Natural killer cell (primary cell): ENCODE measurements at regions not wholly inside any gene's neighbourhood (a gene's known extent, or its start where the extent isn't known, plus 50 kb on each side); places are given as distances from the start of the nearest gene placed in this dataset.

Experiments
- ATAC-seq, 3 donors: fragments of 150-1000 bp in 2 of 3; fragments of 200-7000 bp in 1 of 3; cut with Tn5 transposase; 1 replicate in 1 of 3; 2 replicates in 2 of 3; pipeline ENCODE4 v1.10.0; 2021; ENCODE audit warnings: mild to moderate bottlenecking in 2 of 3, moderate library complexity in 2 of 3
- DNase-seq, 2 donors: peaks; one replicate each; pipeline versions ENCODE4 v3.0.0 to v3.0.0-alpha.2; 2013 to 2021; ENCODE audit warnings: mixed read lengths in 1 of 2
- H3K27ac ChIP-seq: one replicate; pipeline ENCODE4 v1.5.1; 2013; ENCODE audit warnings: mild to moderate bottlenecking, low read length
- H3K27me3 ChIP-seq: one replicate; pipeline ENCODE4 v1.6.1; 2013; ENCODE audit warnings: low read length; ENCODE audit not compliant: control insufficient read depth, insufficient read depth
- H3K36me3 ChIP-seq: one replicate; pipeline ENCODE4 v1.6.1; 2013; ENCODE audit warnings: low read length; ENCODE audit not compliant: control insufficient read depth, insufficient read depth
- H3K4me1 ChIP-seq: one replicate; pipeline ENCODE4 v1.6.1; 2013; ENCODE audit warnings: low read length; ENCODE audit not compliant: control insufficient read depth, insufficient read depth
- H3K4me3 ChIP-seq: one replicate; pipeline ENCODE4 v1.5.1; 2013; ENCODE audit warnings: low read length
- H3K9me3 ChIP-seq: one replicate; pipeline ENCODE4 v1.6.1; 2013; ENCODE audit warnings: low read length; ENCODE audit not compliant: control insufficient read depth, insufficient read depth
- H3K27ac Mint-ChIP-seq, 2 donors: one replicate each; pipeline ENCODE4 v1.8.0; 2022; ENCODE audit warnings: mild to moderate bottlenecking in 2 of 2, mixed read lengths in 2 of 2, moderate library complexity in 1 of 2
- H3K27me3 Mint-ChIP-seq, 2 donors: one replicate each; pipeline ENCODE4 v1.8.0; 2022; ENCODE audit warnings: low read depth in 2 of 2, mixed read lengths in 2 of 2
- H3K36me3 Mint-ChIP-seq: one replicate; pipeline ENCODE4 v1.8.0; 2022; ENCODE audit warnings: mixed read lengths
- H3K4me1 Mint-ChIP-seq, 2 donors: one replicate each; pipeline ENCODE4 v1.8.0; 2022; ENCODE audit warnings: mixed read lengths in 2 of 2
- H3K4me3 Mint-ChIP-seq: one replicate; pipeline ENCODE4 v1.8.0; 2022; ENCODE audit warnings: mild to moderate bottlenecking, moderate library complexity, mixed read lengths
- H3K9me3 Mint-ChIP-seq, 2 donors: one replicate each; pipeline ENCODE4 v1.8.0; 2022; ENCODE audit warnings: mixed read lengths in 2 of 2
- CTCF ChIP-seq: fragments of 200-600 bp; IDR thresholded peaks from one replicate; pipeline ENCODE4 v1.8.0; 2022; ENCODE audit warnings: antibody characterized with exemption
- WGBS: methylation state at CpG from one replicate; pipeline ENCODE4 v1.1.7; 2013; ENCODE audit warnings: missing lambda C conversion rate; ENCODE audit not compliant: insufficient coverage; 5-methylcytosine and 5-hydroxymethylcytosine counted together
- intact Hi-C: fragments of 100-400 bp; cut with micrococcal nuclease; formaldehyde crosslinking; loops from one replicate; pipeline ENCODE4 v1.14.2; 2022

- no peak overlapping the region for H3K4me3 ChIP-seq
- no peaks in the 10 kb centered on the region for H3K4me1 Mint-ChIP-seq
- no peak overlapping the region for H3K27ac ChIP-seq
- intact Hi-C loops = no loop called here
- no peak overlapping the region for H3K27ac Mint-ChIP-seq
- no peaks in the 10 kb centered on the region for H3K27me3 Mint-ChIP-seq
- no peaks in the 10 kb centered on the region for H3K27me3 ChIP-seq
- DNase-seq (no peak), ATAC-seq (no peak)
- H3K9me3 ChIP-seq = peaks cover 19% of the 10 kb centered on the region
- peaks cover 8% of the 10 kb centered on the region for H3K36me3 Mint-ChIP-seq
- no peak overlapping the region for H3K4me3 Mint-ChIP-seq
- no peaks in the 10 kb centered on the region for H3K36me3 ChIP-seq
- no peaks in the 10 kb centered on the region for H3K4me1 ChIP-seq
- H3K9me3 Mint-ChIP-seq = peaks cover 9 to 16% of the 10 kb centered on the region in 2 donors
- 83% methylated on average over 1 of the region's 1 CpG for WGBS
- no peak for TF ChIP-seq CTCF
Observed at GRCh38 chr17:54102246-54102645, 279.5 kb downstream of the KIF2B start.

GRCh38 chr17:54111576-54111975 lies 288.8 kb downstream of the KIF2B start:
- no peak for ATAC-seq
- no peak overlapping the region for H3K4me3 ChIP-seq
- DNase-seq = no peak
- H3K27me3 ChIP-seq = no peaks in the 10 kb centered on the region
- Mint-ChIP-seq H3K27ac (no peak overlapping the region), H3K36me3 (no peaks in the 10 kb centered on the region), H3K27me3 (no peaks in the 10 kb centered on the region), H3K4me1 (no peaks in the 10 kb centered on the region), H3K9me3 (peaks cover 11 to 23% of the 10 kb centered on the region in 2 donors), H3K4me3 (no peak overlapping the region)
- no peak for TF ChIP-seq CTCF
- H3K9me3 ChIP-seq = no peaks in the 10 kb centered on the region
- WGBS = no CpG with 5 or more reads among the region's 1 CpG
- no peak overlapping the region for H3K27ac ChIP-seq
- no peaks in the 10 kb centered on the region for H3K4me1 ChIP-seq
- no peaks in the 10 kb centered on the region for H3K36me3 ChIP-seq
- intact Hi-C loops = no loop called here

DNA sequence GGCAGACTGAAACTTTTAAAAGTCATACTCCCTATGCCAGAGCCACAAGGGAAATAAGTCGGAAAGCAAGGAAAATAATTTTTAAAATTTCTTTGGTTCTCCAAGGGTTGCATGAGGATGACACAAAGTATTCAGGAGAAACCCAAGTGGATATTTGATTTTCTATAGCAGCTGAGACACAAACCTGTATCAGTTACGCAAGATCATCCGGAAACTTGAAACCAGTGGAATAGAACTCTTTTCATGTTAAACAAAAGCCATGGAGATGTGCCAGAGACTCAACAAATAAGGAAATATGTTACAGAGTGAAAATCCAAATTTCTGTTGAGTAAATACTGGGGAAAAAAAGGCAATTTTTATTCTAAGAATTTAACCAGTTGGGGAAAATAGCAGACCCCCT lies 294.7 kb downstream of the KIF2B start:
- TF ChIP-seq CTCF = no peak
- Mint-ChIP-seq H3K4me1 (no peaks in the 10 kb centered on the region), H3K27me3 (no peaks in the 10 kb centered on the region), H3K9me3 (peaks cover 10 to 23% of the 10 kb centered on the region in 2 donors), H3K27ac (no peak overlapping the region), H3K36me3 (peaks cover 9% of the 10 kb centered on the region), H3K4me3 (no peak overlapping the region)
- Histone ChIP-seq H3K27ac (no peak overlapping the region), H3K36me3 (no peaks in the 10 kb centered on the region), H3K4me1 (no peaks in the 10 kb centered on the region), H3K4me3 (no peak overlapping the region), H3K9me3 (no peaks in the 10 kb centered on the region), H3K27me3 (no peaks in the 10 kb centered on the region)
- intact Hi-C loops = no loop called here
- no peak for DNase-seq
- 95% methylated on average over 3 of the region's 3 CpGs for WGBS
- no peak for ATAC-seq

DNA sequence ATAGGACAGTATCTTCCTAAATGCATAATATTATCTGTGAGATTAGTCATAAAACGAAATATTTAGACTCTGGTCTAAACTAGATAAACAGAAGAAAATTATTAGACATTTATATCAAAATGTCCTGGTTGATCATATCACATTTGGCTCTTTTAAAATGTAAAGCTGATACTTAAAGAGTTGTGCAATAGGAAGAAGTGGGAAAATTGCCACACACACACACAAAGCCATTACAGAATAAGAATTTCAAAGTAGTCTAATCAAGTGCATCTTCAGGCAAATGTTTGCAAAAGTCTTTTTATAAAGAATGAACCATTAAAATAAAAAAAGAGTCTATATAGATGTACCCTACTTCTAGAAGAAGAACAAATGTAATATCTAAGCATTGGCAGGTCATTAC lies 301.7 kb downstream of the KIF2B start:
- no peaks in the 10 kb centered on the region for H3K9me3 ChIP-seq
- DNase-seq = no peak
- no peaks in the 10 kb centered on the region for H3K4me1 Mint-ChIP-seq
- intact Hi-C loops = no loop called here
- H3K4me1 ChIP-seq = no peaks in the 10 kb centered on the region
- H3K4me3 ChIP-seq = no peak overlapping the region
- H3K27me3 ChIP-seq = no peaks in the 10 kb centered on the region
- no peak for TF ChIP-seq CTCF
- H3K36me3 Mint-ChIP-seq = peaks cover 7% of the 10 kb centered on the region
- H3K9me3 Mint-ChIP-seq = peaks cover 6 to 18% of the 10 kb centered on the region in 2 donors
- ATAC-seq = no peak
- no peaks in the 10 kb centered on the region for H3K27me3 Mint-ChIP-seq
- H3K27ac Mint-ChIP-seq = no peak overlapping the region
- no peak overlapping the region for H3K4me3 Mint-ChIP-seq
- H3K36me3 ChIP-seq = no peaks in the 10 kb centered on the region
- H3K27ac ChIP-seq = no peak overlapping the region
- no CpG with 5 or more reads among the region's 1 CpG for WGBS
